ENCODE measurements at regions not wholly inside any gene's neighbourhood (a gene's known extent, or its start where the extent isn't known, plus 50 kb on each side); places are given as distances from the start of the nearest gene placed in this dataset.

DNA sequence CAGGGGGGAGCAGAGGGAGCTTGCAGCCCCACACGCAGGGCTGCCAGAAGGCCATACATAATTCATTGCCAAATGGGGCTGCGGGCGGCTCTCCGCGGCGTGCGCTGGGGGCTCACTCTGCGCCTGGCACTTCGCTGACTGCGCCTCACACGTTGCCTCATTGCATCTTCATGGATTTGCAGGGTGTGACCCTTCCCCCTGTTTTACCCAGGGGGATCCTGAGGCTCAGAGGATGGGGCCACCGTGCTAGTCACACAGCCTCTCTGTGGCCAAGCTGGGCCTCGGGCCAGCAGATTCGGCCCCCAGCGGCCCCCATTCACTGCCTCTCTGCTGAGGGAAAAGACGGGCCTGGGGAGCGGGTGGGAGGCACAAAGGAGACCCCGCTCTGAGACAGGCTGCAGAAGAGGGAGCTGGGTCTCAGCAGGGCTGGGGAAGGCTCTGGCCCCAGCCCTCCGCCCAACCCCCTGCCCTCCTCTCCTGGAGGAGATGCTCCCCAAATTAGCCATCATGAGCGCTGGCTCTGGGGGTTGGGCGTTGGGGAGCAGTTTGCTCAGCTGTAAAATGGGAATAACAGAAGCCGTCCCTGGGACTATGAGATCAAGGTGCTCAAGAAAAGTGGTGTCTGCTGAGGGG, 115.5 kb downstream of the C9orf50 start:
- DNase-seq = no peak

DNA sequence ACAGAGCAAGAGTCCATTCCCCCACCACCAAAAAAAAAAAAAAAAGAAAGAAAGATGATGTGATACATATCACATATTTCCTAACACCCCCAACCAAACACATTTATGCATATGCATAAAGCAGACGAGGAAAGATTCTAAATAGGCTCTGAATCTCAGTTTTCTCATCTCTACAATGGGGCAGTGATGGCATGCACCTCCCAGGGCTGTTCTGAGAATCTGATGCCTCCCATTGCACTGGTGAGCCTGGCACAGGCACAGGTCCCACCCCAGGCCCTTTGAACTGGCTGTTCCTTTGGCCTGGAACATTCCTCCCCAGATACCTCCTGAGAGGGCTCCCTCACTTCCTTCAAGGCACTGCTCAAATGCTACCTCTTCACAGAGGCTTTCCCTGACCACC, 116.5 kb downstream of the C9orf50 start:
- no peak for DNase-seq

DNA sequence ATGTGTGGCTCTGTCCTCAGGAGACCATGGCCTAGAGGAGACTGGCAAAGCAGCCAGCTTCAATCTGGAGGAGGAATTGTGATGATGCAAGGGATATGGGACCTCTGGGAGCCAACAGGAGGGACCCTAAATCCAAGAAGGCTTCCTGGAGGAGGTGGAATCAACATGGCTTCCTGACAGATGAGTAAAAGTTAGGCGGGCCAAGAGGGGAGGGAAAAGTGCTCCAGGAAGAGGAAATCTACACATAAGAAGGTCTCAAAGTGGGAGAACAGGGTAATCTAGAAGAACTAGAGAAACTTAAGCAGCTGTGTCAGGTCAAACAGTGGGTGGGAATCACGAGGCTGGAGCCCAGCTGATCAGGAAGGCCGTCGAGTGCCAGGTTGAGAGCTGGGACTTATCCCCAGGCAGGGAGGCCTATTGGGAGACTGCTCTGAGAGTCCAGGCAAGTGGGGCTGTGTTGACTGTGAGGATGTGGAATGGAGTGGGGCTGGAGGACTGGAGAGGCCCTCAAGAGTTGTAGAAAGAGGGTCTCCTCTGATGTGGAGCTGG, 119.1 kb downstream of the C9orf50 start:
- no peak for DNase-seq

DNA sequence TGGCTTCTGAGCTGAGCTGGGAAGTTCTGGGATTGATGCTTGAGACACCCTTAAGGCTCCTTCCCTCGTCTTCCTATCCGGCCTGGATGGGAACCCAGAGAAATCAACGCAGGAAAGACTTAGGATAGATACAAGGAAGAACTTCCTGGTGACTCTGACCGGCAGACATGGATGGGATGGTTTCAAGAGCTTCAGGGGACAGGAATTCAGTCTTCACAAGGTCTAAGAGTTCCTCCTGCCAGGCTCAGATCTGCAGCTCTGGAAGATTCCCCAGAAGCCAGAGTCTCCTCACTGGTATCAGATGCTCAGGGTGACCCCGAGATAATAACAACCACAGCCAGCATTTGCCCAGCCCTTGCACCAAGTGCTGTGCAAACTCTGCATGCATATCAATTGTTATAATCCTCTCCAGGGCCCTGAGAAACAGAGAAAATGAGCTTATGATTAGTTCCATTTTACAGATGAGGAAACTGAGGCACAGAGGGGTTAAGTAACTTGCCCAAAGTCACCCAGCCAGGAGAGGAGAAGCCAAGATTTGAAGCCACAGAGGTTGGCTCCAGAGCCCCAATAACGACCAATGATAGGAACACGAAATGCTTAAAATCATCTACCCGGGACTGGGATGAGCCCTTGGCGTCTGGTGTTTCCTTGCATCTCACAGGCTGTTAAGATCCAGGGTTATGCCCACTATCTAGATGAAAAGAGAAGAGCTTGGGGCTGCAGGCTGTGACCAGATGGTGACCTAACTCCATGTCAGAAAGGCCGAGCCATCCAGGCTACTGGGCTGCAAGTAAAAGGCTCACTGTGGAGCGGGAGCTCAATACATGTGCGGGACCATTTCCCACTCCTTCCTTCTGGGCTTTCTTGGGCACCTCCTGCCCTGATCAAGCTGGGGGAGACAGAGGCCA, 119.8 kb downstream of the C9orf50 start:
- no peak for DNase-seq

DNA sequence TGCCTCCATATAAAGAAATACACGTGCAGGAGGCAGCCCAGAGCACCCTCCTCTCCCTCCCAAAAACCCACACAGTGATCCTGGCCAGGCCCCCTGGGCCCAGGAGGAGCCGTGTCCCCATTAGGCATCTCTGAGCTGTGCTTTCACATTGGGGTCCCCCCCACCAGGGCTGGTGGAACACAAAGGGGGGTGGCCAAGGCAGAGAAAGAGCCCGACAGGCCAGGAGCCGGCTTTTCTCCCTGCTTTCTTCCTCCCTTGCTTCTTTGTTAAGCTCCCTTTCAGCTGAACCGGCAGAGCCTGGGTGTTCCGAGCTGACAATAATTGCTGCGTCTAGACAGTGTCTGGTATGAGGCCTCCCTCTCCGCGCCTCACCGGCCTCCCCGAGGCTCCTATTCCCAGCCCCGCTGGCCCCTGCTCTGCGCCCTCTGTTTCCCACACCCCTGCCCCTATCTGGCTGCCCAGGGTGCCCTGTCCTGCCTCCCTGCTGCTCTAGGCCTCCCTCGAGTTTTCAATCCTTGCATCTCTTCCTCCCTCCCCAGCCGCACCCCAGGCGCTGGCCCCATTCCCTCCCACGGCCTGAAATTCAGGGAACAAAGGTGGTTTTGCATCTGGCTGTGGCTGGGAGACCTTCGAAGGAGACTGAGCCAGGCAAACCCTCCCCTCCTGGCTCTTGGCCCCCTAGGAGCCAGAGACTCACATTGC, 120.6 kb downstream of the C9orf50 start:
- no peak for DNase-seq

GRCh38 chr9:129498451-129499384, 122.2 kb downstream of the C9orf50 start:
- no peak for DNase-seq

DNA sequence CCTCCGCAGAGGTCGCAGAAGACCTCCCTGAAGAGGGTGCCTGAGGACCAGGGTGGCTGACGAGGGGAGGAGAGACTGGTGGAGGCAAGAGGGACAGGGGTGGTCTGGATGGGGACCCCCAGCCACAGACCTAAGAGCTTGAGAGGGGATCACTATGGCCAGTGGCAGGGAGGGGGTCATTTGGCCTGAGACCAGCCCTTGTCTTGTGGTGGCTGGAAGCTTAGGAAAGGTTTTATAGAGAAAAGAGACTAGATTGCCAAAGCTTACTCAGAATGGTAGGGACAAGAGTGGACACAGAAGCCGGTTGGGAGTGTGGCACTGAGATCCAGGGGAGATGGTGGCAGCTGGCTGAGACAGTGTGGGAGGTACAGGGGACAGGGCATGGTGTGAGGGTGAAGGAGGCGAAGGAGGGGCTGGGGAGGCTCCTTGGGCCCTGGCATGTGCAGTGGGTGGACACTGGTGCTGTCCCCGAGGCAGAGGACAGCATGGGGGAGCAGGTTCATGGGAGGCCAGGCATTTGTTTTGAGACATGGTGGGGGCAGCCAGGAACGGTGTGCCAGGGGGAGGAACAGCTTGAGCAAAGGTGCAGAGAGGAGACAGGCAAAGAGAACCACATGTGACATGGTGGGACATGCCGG, 123.0 kb downstream of the C9orf50 start:
- no peak for DNase-seq

- peak in 1 of 2 experiments; percentile 60 for DNase-seq
Measured at GRCh38 chr9:129497005-129497812, 123.7 kb downstream of the C9orf50 start.

- DNase-seq = peak; percentile 67 to 70
Measured at GRCh38 chr9:129496473-129497004, 124.4 kb downstream of the C9orf50 start.

DNA sequence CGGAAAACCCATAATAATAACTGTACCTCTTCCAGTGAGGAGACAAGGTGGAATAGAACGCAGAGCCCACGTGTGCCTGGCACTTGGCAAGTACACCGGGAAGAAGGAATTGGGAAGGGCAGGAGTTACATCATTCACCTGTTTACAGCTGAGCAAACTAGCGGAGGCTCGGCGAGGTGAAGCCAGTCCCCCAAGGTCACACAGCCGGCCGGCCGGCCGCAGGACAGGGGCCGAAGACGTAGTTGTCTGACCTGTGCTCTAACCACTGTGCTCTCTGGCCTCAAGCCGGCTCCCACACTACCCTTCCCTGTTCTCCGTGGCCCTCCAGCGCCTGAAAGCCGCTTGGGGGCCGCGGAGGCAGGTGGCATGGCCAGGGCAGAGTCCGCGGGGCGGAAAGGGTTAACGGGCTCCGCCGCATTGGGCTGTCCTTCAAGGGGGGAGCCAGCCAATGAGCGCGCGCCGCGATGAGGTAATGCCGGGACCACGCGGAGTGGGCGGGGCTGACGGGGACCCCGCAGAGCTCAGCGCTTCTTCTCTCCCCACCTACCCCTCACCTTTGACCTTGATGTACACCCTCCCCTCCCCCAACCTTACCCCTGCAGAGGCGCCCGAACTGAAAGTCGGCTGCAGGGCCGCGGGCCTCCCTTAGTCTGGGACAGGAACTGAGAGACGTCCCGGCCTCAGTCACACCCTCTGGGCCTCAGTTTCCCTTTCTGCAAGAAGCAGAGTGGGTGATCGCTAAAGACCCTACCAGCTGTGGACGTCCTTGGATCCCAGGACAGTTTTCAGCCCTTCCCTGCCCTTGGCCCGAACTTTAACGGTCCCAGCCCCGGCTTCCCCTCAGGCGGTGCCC, 125.1 kb downstream of the C9orf50 start:
- peak; percentile 63 to 81 for DNase-seq

DNA sequence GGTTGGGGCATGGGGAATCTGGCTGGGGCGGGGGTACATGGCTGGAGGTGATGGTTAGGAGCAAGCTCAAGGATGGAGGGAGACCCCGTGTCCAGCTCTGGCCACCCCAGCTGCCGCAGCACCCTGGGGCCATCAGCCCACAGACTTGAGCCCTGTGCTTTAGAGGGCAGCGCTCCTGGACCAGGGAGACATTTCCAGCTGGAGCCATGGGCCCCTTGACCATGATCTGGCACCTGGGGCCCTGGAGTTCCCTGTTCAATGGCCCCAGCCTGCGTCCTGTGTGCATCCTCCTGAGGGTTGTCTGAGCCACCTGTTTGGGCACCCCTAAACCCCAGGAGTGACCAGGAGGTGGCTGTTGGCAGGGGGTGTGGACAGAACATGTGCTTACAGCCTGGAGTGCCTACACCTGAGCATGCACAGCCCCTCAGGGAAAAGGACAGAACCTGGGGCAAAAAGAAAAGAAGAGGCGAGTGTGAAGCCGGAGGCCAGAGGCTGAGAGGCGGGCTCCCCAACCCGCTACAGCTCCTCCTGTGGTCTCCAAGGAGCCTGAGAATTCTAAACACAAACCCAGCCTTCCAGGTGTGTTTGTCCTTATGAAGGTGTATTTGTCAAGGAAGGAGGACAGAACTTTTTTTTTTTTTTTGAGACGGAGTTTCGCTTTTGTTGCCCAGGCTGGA, 126.7 kb downstream of the C9orf50 start:
- DNase-seq = no peak

DNA sequence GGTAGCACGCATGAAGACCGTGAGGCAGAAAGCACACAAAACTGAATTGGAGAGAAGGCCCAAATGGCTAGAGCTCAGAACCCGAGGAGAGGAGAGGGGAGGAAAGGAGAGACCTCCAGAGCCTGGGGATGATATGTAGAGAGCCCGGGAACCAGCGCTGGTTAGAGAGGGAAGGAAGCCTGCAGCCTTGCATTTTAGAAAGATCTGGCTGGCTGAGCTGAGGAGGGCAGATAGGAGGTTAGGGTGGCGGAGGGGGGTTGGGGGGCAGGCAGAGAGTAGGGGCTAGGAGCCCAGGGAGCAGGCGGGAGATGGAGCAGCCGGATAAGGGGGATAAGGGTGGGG, 127.2 kb downstream of the C9orf50 start:
- DNase-seq = no peak

DNA sequence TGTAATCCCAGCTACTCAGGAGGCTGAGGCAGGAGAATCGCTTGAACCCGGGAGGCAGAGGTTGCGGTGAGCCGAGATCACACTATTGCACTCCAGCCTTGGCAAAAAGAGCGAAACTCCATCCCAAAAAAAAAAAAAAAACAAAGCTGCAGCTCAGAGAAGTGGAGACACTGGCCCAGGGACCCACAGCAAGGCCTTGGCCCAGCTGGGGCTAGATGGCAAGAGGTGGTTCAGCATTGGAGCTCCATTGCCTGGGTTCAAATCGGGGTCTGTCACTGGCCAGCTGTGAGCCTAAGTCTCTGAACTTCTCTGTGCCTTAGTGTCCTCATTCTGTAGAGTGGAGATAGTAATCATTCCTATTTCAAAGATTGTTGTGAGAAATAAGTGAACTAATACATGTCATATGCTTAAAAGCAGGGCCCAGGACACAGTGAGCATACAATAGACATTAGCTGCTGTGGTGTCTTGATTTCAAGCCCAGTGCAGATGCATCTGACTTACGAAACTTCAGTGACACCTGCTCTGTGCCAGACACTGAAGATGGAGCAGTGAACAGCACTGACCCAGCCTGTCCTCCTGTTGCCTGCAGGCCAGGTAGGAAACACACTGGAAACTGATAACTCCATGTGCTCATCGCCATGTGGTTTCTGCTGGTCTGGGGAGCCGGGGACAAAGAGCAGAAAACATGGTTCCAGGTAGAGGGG, 127.7 kb downstream of the C9orf50 start:
- no peak for DNase-seq

- no peak for DNase-seq
Measured at GRCh38 chr9:129491487-129491855, 129.4 kb downstream of the C9orf50 start.

DNA sequence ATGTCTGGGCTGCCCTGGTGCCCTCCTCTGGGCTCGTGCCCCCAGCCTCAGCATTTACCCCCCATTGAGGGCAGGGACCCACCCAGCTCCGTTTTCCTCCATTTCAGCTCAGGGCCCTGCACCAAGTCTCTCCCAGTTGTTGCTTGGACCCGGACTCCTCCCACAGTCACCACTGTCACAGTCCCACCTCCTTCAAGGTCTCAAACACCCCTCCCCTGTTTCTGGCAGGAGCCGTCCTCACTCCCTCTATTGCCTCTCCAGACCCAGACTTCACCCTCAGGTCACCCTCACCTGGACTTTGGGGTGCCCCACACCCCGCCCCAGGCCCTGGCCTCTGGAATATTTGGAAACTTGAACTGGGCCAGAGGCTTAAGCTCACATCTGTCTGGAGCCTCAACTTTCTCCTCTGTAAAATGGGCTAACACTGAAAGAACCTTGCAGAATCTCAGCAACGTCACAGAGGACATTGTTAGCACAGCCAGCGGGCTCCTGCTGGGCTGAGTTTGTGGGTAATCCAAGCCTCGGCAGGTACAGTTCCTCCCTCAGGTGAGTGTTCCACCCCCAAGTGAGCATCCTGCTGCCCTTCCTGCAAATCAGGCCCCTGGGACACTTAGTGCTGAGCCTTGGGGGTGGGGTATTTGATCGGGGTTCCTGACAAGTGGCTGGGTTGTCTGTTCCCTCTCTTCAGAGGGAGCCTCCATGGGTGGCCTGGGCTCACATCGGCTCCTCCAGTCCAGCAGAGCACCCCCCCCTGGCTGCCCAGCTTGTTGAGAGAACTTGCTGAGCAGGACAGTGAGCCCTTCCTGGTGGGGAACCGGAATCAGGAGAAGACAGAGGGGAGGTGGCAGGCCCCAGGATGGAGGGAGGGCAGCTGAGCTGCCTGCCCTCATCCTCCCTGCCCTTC, 130.1 kb downstream of the C9orf50 start:
- no peak for DNase-seq

DNA sequence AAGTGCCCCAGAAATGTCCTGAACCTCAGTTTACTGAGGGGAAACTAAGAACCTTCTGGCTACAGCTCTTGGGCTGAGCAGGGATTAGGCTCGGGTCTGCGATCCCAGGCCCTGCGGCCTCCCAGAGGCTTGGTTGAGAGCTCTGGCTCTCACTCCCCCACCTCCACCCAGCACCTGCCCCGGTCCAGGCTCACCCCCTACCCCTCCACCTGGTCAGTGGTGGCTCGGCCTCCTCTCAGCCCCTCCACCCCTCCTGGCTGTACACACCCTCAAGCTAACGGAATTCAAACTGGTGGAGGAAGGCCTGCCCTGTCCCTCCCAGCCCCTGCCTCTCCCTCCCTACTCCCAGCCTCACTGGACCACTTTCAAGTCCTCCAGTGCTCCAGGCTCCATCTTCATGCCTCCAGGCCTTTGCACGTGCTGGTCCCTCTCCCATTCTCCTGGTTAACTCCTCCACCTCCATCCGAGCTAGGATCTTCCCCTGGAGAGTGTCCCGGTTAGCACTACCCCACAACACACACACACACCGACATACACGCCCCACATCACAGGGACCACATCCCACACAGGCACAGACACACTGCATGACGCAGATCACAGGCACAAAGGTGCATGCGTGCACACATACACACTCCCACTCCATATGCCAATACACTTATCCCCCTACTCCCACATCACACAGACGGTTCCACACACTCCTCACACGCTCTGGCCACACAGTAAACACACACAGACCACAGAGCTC, 130.9 kb downstream of the C9orf50 start:
- no peak for DNase-seq
